Type B pancreatic cell (in vitro differentiated cells): ENCODE measurements at regions not wholly inside any gene's neighbourhood (a gene's known extent, or its start where the extent isn't known, plus 50 kb on each side); places are given as distances from the start of the nearest gene placed in this dataset.

Source experiments
- DNase-seq: peaks from one replicate; pipeline ENCODE4 v3.0.0; 2021; ENCODE audit warnings: mixed read lengths; ENCODE audit not compliant: unreplicated experiment; ENCODE audit errors: extremely low spot score
- H3K27ac Mint-ChIP-seq: 2 replicates; pipeline ENCODE4 v1.8.0; 2021; ENCODE audit warnings: mild to moderate bottlenecking, mixed read lengths
- H3K27me3 Mint-ChIP-seq: 2 replicates; pipeline ENCODE4 v1.8.0; 2021; ENCODE audit warnings: mixed read lengths
- H3K36me3 Mint-ChIP-seq: 2 replicates; pipeline ENCODE4 v1.8.0; 2021; ENCODE audit warnings: mixed read lengths
- H3K4me1 Mint-ChIP-seq: one replicate; pipeline ENCODE4 v1.8.0; 2021; ENCODE audit warnings: mixed read lengths; ENCODE audit not compliant: unreplicated experiment
- H3K4me3 Mint-ChIP-seq: 2 replicates; pipeline ENCODE4 v1.8.0; 2021; ENCODE audit warnings: mild to moderate bottlenecking, mixed read lengths
- H3K9me3 Mint-ChIP-seq: 2 replicates; pipeline ENCODE4 v1.8.0; 2021; ENCODE audit warnings: mixed read lengths
- CTCF ChIP-seq: fragments of 200-600 bp; sonication (generic); conservative IDR thresholded peaks from 2 replicates; pipeline ENCODE4 v1.5.0; 2021; ENCODE audit warnings: antibody characterized with exemption, mild to moderate bottlenecking

GRCh38 chr6:40909811-40910210 lies 129.2 kb downstream of the UNC5CL start:
- peaks cover 3% of the 10 kb centered on the region for H3K36me3 Mint-ChIP-seq
- no peak overlapping the region for H3K4me3 Mint-ChIP-seq
- no peak for DNase-seq
- peaks cover 13% of the 10 kb centered on the region for H3K27me3 Mint-ChIP-seq
- H3K9me3 Mint-ChIP-seq = peaks cover 4% of the 10 kb centered on the region
- peaks cover 19% of the 10 kb centered on the region for H3K4me1 Mint-ChIP-seq
- no peak for TF ChIP-seq CTCF
- H3K27ac Mint-ChIP-seq = no peak overlapping the region

- H3K4me1 Mint-ChIP-seq = peaks cover 14% of the 10 kb centered on the region
- H3K9me3 Mint-ChIP-seq = peaks cover 4% of the 10 kb centered on the region
- H3K4me3 Mint-ChIP-seq = no peak overlapping the region
- no peak for TF ChIP-seq CTCF
- DNase-seq = no peak
- no peak overlapping the region for H3K27ac Mint-ChIP-seq
- H3K27me3 Mint-ChIP-seq = peaks cover 7% of the 10 kb centered on the region
- no peaks in the 10 kb centered on the region for H3K36me3 Mint-ChIP-seq
Observed at GRCh38 chr6:40907198-40907701, 131.8 kb downstream of the UNC5CL start.

DNA sequence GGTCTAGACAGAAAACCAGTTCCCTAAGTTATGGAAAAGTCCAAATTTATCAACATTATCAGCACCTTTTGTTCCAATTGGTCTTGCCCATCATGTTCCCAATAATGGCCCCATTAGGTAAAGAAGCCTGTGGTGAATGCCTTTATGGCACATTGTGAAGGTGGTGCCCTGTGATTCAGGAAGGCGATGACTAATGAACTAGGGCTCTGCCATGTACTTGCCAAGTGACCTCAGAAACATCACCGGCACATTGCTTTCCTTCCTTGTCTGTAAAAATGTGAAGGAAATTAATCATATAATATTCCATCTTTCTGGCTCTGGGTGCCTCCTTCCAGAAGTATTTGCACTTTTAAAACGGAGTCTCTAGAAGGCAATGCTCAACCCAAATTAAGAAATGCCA lies 132.3 kb downstream of the UNC5CL start:
- no peak for TF ChIP-seq CTCF
- DNase-seq = no peak
- Mint-ChIP-seq H3K27ac (no peak overlapping the region), H3K9me3 (peaks cover 4% of the 10 kb centered on the region), H3K27me3 (peaks cover 7% of the 10 kb centered on the region), H3K36me3 (no peaks in the 10 kb centered on the region), H3K4me3 (no peak overlapping the region), H3K4me1 (peaks cover 14% of the 10 kb centered on the region)

DNA sequence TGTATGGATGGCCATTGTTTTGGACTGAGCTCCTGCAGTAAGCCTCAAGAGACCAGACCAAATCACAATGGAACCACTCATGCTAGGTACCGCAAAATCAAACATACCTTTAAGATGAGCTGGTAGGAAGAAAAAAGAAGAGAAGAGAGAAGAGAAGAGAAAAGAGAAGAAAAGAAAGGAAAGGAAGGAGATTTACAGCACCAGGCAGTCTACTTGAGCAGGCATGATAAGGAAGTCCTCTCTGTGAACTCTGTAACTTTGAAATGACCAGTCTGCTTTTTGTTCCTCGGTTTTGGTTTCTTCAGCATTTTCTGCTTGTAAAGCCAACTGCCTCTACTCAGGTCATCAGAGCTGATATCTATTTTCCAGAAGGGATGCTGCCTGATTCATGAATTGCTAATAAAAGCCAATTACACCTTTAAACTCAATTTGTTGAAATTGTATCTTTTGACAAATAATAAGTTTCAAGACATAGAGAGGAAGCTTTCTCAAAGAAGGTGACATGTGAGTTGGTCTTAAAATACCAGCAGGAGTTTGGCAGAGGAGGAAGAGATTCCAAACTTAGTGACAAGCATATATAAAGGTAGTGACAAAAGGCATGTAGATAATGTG lies 134.3 kb downstream of the UNC5CL start:
- Mint-ChIP-seq H3K9me3 (peaks cover 4% of the 10 kb centered on the region), H3K27ac (no peak overlapping the region), H3K36me3 (no peaks in the 10 kb centered on the region), H3K27me3 (peaks cover 4% of the 10 kb centered on the region), H3K4me3 (no peak overlapping the region), H3K4me1 (peaks cover 7% of the 10 kb centered on the region)
- no peak for TF ChIP-seq CTCF
- DNase-seq = no peak

DNA sequence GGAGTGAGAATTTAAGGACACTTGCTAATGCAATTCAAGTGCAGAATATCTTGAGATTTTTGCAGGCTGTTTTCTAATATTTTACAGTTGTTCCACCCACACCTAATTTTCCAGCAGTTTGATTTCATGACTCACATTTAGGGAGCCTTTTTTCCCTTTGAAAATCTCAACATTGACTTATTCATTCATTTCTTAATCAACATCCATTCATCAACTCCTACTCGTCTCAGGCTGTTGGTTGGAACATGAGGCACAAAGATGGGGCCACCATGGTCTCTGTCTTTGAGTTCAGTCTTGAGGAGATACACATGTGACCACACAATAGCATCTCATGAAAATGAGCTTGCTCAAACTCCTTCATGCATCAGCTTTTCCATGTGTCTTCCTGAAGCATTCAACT lies 135.6 kb downstream of the UNC5CL start:
- Mint-ChIP-seq H3K36me3 (no peaks in the 10 kb centered on the region), H3K4me3 (no peak overlapping the region), H3K27ac (no peak overlapping the region), H3K4me1 (peaks cover 7% of the 10 kb centered on the region), H3K9me3 (peaks cover 4% of the 10 kb centered on the region), H3K27me3 (peaks cover 4% of the 10 kb centered on the region)
- TF ChIP-seq CTCF = no peak
- no peak for DNase-seq
